Ovary (tissue), 3 donors: ENCODE measurements at regions not wholly inside any gene's neighbourhood (a gene's known extent, or its start where the extent isn't known, plus 50 kb on each side); places are given as distances from the start of the nearest gene placed in this dataset.

ENCODE experiments used
- CTCF ChIP-seq, 3 donors: fragments of 450-650 bp in 2 of 3; fragments of 200-600 bp in 1 of 3; IDR thresholded peaks; one replicate each; pipeline versions ENCODE4 v1.5.1 to v1.8.0; 2016 to 2022; ENCODE audit warnings: antibody characterized with exemption in 3 of 3, mild to moderate bottlenecking in 1 of 3
- POLR2A ChIP-seq: fragments of 450-650 bp; IDR thresholded peaks from one replicate; pipeline ENCODE4 v1.6.1; 2017; ENCODE audit warnings: antibody characterized with exemption, mild to moderate bottlenecking, moderate library complexity
- donor health status: DM: no; HTN: no; CAD: no.

DNA sequence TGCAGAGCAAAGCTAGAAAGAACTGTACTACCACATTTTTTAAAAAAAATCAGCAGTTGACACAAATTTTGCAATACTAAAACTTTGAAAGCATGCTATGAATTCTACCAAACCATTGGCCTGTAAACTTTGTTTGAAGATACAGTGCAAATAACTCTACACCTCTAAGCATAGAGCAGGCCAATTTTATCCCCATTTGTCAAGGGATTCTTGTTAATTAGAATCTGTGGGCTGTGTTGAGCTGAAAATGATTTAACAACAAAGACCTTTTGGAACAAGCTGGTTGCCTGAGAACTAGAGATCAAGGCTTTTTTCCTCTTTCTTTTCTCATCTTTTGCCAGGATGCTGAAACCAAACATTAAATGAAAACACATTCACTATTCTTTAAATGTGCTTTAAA is 886.0 kb upstream of the CDH2 start:
- TF ChIP-seq POLR2A (no peak), CTCF (IDR thresholded peaks at IDR 0.05) (no peak)
